ENCODE measurements at regions not wholly inside any gene's neighbourhood (a gene's known extent, or its start where the extent isn't known, plus 50 kb on each side); places are given as distances from the start of the nearest gene placed in this dataset.

- H3K36me3 ChIP-seq (ENCODE audit: insufficient read depth in 1 of 2, low read depth in 1 of 2), result no peaks in the 10 kb centered on the region
Observed at GRCh38 chr10:78307576-78307975, 273.9 kb downstream of the RPS24 start.

GRCh38 chr10:78309536-78310237 lies 276.0 kb downstream of the RPS24 start:
- WGBS, 3 donors, result 92 to 95% (median 94%) methylated on average over 15 of the region's 15 CpGs
- Histone ChIP-seq H3K4me1 (no peaks in the 10 kb centered on the region), H3K27me3 (ENCODE audit: insufficient read depth in 3 of 3, low read length in 2 of 3) (no peaks in the 10 kb centered on the region), H3K9me3 (no peaks in the 10 kb centered on the region), H3K27ac (no peak overlapping the region), H3K4me3 (no peak overlapping the region), H3K36me3 (ENCODE audit: insufficient read depth in 1 of 2, low read depth in 1 of 2) (no peaks in the 10 kb centered on the region)
- intact Hi-C loops (cut with DNase I), result loop anchor here (5.0 to 10.0 kb wide), 3 partner anchors 262 to 885 kb away; partner anchors contain the start of gene ZMIZ1 (in 1 of the 2)
- ATAC-seq (no peak), DNase-seq (no peak)
- TF ChIP-seq, protein P1, sequence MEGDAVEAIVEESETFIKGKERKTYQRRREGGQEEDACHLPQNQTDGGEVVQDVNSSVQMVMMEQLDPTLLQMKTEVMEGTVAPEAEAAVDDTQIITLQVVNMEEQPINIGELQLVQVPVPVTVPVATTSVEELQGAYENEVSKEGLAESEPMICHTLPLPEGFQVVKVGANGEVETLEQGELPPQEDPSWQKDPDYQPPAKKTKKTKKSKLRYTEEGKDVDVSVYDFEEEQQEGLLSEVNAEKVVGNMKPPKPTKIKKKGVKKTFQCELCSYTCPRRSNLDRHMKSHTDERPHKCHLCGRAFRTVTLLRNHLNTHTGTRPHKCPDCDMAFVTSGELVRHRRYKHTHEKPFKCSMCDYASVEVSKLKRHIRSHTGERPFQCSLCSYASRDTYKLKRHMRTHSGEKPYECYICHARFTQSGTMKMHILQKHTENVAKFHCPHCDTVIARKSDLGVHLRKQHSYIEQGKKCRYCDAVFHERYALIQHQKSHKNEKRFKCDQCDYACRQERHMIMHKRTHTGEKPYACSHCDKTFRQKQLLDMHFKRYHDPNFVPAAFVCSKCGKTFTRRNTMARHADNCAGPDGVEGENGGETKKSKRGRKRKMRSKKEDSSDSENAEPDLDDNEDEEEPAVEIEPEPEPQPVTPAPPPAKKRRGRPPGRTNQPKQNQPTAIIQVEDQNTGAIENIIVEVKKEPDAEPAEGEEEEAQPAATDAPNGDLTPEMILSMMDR (IDR thresholded peaks at IDR 0.05), result no peak

More at GRCh38 chr10:78307576-78307975, 273.9 kb downstream of the RPS24 start:
- Histone ChIP-seq H3K4me3 (no peak overlapping the region), H3K27me3 (ENCODE audit: insufficient read depth in 3 of 3, low read length in 2 of 3) (no peaks in the 10 kb centered on the region), H3K9me3 (no peaks in the 10 kb centered on the region), H3K4me1 (peaks cover 8% of the 10 kb centered on the region), H3K27ac (no peak overlapping the region)
- 29 to 61% (median 38%) methylated on average over 1 of the region's 1 CpG for WGBS, 3 donors
- no peak for ATAC-seq
- TF ChIP-seq, protein P1 (IDR thresholded peaks at IDR 0.05), result no peak
- intact Hi-C loops (cut with DNase I), result loop anchor here (10.0 kb wide), 2 partner anchors 757 to 887 kb away; partner anchors contain the start of gene ZMIZ1 (in 1 of the 2)
- no peak for DNase-seq

DNA sequence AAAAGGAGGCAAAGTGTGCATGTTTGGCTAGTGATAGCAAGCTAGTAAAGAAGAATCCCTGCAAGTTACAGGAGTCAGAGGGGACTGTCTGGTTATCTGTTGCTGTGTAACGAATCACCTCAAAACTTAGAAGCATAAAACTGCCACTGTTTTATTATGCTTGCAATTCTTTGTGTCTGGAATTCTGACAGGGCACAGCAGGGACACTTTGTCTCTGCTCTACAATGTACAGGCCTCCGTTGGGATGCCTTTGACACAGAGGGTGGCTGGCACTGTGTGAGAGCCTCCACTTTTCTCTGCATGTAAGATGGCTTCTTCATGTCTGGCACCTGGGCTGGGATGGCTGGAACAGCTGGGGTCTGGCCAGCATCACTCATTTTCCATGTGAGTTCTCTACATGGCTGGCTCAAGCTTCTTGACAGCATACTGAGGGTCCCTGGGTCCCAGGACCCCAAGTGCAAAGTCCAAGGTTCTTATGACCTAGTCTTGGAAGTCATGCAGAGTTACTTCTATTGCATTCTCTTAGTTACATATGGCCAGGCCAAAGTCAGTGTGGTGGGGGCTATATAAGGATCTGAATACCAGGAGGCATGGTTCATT lies 276.9 kb downstream of the RPS24 start:
- ATAC-seq (no peak), DNase-seq (no peak)
- WGBS, 3 donors, result 79 to 85% (median 84%) methylated on average over 2 of the region's 2 CpGs

GRCh38 chr10:78312197-78313047 lies 278.8 kb downstream of the RPS24 start:
- no peak for ATAC-seq
- H3K27me3 ChIP-seq (ENCODE audit: insufficient read depth in 3 of 3, low read length in 2 of 3), result no peaks in the 10 kb centered on the region
- no peak overlapping the region for H3K4me3 ChIP-seq
- no peak for DNase-seq
- WGBS, 3 donors, result 70 to 83% (median 76%) methylated on average over 9 of the region's 9 CpGs
- intact Hi-C loops (cut with DNase I), result loop anchor here in 1 of 2 donors (5.0 kb wide), 1 partner anchor 265 kb away; no protein-coding TSS in a partner anchor
- TF ChIP-seq, protein P1 (IDR thresholded peaks at IDR 0.05), result no peak
- H3K9me3 ChIP-seq, result no peaks in the 10 kb centered on the region
- H3K27ac ChIP-seq, result no peak overlapping the region
- H3K36me3 ChIP-seq (ENCODE audit: insufficient read depth in 1 of 2, low read depth in 1 of 2), result no peaks in the 10 kb centered on the region
- H3K4me1 ChIP-seq, result peaks cover 5% of the 10 kb centered on the region

More for the DNA sequence above, 276.9 kb downstream of the RPS24 start:
- Histone ChIP-seq H3K4me3 (no peak overlapping the region), H3K9me3 (no peaks in the 10 kb centered on the region), H3K36me3 (ENCODE audit: insufficient read depth in 1 of 2, low read depth in 1 of 2) (no peaks in the 10 kb centered on the region), H3K27me3 (ENCODE audit: insufficient read depth in 3 of 3, low read length in 2 of 3) (no peaks in the 10 kb centered on the region), H3K27ac (no peak overlapping the region), H3K4me1 (no peaks in the 10 kb centered on the region)
- intact Hi-C loops (cut with DNase I), result loop anchor here in 1 of 2 donors (5.0 kb wide), 1 partner anchor 263 kb away; no protein-coding TSS in a partner anchor
- TF ChIP-seq, protein P1 (IDR thresholded peaks at IDR 0.05), result no peak
